Heart left ventricle (tissue), 13 donors: ENCODE measurements at regions not wholly inside any gene's neighbourhood (a gene's known extent, or its start where the extent isn't known, plus 50 kb on each side); places are given as distances from the start of the nearest gene placed in this dataset.

Source experiments
- POLR2A ChIP-seq, 2 donors: fragments of 450-650 bp; IDR thresholded peaks; one replicate each; pipeline ENCODE4 v1.6.1; 2017; ENCODE audit warnings: antibody characterized with exemption in 2 of 2, mild to moderate bottlenecking in 2 of 2, moderate library complexity in 2 of 2
- TF ChIP-seq, protein P1 (sequence below), 12 donors: fragments of 200-600 bp; sonication (generic) in 4 of 12; IDR thresholded peaks; one replicate each; pipeline versions ENCODE4 v1.5.0 to v1.8.0; 2018 to 2022; ENCODE audit warnings: antibody characterized with exemption in 12 of 12, mild to moderate bottlenecking in 5 of 12
- donor health status: ischemic (EF 13 %, LVEDD 7.1; RV severe dilation, severe dysfunction).
- donor health status: DM: no; HTN: yes; CAD: no.
- donor health status: DM: no; HTN: no; CAD: no.
- donor health status: ischemic (EF 25% LVEDD 6.9; RV normal size, moderate dysfunction).
- donor health status: ischemic (EF 25% LVEDD 5.7; RV mildly dilated, moderate dysfunction).
- donor health status: ischemic (EF 35%, LVEDD 5.7; RV mildly dilated, moderate dysfunction).
- donor health status: nonischemic (EF 11% LVEDD 7.7; RV severe dilation, severe dysfunction).
- donor health status: DM: yes; HTN: yes; CAD: no.
- donor health status: PGD.
- donor health status: ischemic (EF 29% LVEDD 5.4; RV normal size, mild dysfunction).
- donor health status: nonischemic (EF 23%, LVEDD 6.1; RV moderate dilation, normal function).

DNA sequence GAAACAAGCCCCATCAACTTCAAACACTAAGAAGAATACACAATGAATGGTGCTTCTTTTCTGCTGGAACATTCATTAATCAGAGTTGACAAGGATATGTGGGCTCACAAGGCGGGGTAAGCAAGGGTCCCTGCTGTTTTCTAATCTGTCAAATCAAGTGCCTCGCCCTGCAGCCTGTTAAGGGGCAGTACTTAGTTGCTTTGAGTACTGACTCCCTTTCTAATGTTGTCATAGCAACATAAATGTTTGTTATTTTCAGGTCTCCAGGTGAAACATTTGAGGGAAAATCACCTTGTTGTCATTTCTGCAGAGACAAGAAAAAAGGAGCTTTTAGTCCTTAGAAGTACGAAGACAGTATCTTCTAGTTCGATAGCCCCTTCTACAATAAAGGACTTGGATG is 284.7 kb upstream of the PKDCC start:
- TF ChIP-seq, protein P1, sequence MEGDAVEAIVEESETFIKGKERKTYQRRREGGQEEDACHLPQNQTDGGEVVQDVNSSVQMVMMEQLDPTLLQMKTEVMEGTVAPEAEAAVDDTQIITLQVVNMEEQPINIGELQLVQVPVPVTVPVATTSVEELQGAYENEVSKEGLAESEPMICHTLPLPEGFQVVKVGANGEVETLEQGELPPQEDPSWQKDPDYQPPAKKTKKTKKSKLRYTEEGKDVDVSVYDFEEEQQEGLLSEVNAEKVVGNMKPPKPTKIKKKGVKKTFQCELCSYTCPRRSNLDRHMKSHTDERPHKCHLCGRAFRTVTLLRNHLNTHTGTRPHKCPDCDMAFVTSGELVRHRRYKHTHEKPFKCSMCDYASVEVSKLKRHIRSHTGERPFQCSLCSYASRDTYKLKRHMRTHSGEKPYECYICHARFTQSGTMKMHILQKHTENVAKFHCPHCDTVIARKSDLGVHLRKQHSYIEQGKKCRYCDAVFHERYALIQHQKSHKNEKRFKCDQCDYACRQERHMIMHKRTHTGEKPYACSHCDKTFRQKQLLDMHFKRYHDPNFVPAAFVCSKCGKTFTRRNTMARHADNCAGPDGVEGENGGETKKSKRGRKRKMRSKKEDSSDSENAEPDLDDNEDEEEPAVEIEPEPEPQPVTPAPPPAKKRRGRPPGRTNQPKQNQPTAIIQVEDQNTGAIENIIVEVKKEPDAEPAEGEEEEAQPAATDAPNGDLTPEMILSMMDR (IDR thresholded peaks at IDR 0.05): no peak
- no peak for TF ChIP-seq POLR2A (IDR thresholded peaks at IDR 0.05)
